Stimulated activated naive B cell treated with anti-CD40 and anti-IgM and Interleukin-4, amounts not matched to agents 10 μg/mL and 1 μg/mL and 100 μg/mL, for 72 hours (primary cell): ENCODE measurements at regions not wholly inside any gene's neighbourhood (a gene's known extent, or its start where the extent isn't known, plus 50 kb on each side); places are given as distances from the start of the nearest gene placed in this dataset.
A peak's percentile ranks its signal among the peaks of the same experiment; 100 is the strongest.

Experiments
- ATAC-seq, 2 donors: fragments of 150-1000 bp; cut with Tn5 transposase; replicated peaks; 2 replicates each; pipeline ENCODE4 v1.10.0; 2021; ENCODE audit warnings: moderate library complexity in 1 of 2
- DNase-seq: peaks from one replicate; pipeline ENCODE4 v3.0.0; 2021
- H3K27ac Mint-ChIP-seq: one replicate; pipeline ENCODE4 v1.8.0; 2022; ENCODE audit warnings: mild to moderate bottlenecking, mixed read lengths
- H3K27me3 Mint-ChIP-seq, 2 donors: one replicate each; pipeline ENCODE4 v1.8.0; 2022; ENCODE audit warnings: mixed read lengths in 2 of 2
- H3K36me3 Mint-ChIP-seq, 2 donors: one replicate each; pipeline ENCODE4 v1.8.0; 2022; ENCODE audit warnings: mixed read lengths in 2 of 2, mild to moderate bottlenecking in 1 of 2
- H3K4me1 Mint-ChIP-seq, 2 donors: one replicate each; pipeline ENCODE4 v1.8.0; 2022; ENCODE audit warnings: mixed read lengths in 2 of 2, mild to moderate bottlenecking in 1 of 2
- H3K4me3 Mint-ChIP-seq, 2 donors: one replicate each; pipeline ENCODE4 v1.8.0; 2022; ENCODE audit warnings: mild to moderate bottlenecking in 2 of 2, mixed read lengths in 2 of 2, moderate library complexity in 1 of 2
- H3K9me3 Mint-ChIP-seq, 2 donors: one replicate each; pipeline ENCODE4 v1.8.0; 2022; ENCODE audit warnings: mixed read lengths in 2 of 2, mild to moderate bottlenecking in 1 of 2

GRCh38 chr2:40507432-40507831 lies 55.5 kb upstream of the SLC8A1 start:
- no peaks in the 10 kb centered on the region for H3K9me3 Mint-ChIP-seq
- no peak overlapping the region for H3K27ac Mint-ChIP-seq
- ATAC-seq (peak; percentile 54 to 59), DNase-seq (no peak)
- H3K27me3 Mint-ChIP-seq, result no peaks in the 10 kb centered on the region
- no peak overlapping the region for H3K4me3 Mint-ChIP-seq
- H3K36me3 Mint-ChIP-seq, result no peaks in the 10 kb centered on the region
- H3K4me1 Mint-ChIP-seq, result no peaks in the 10 kb centered on the region

- no peak for DNase-seq
- Mint-ChIP-seq H3K4me1 (no peaks in the 10 kb centered on the region), H3K27me3 (no peaks in the 10 kb centered on the region), H3K4me3 (no peak overlapping the region), H3K27ac (no peak overlapping the region), H3K9me3 (no peaks in the 10 kb centered on the region), H3K36me3 (no peaks in the 10 kb centered on the region)
- no peak for ATAC-seq
Observed at GRCh38 chr2:40510304-40510703, 58.4 kb upstream of the SLC8A1 start.

GRCh38 chr2:40511661-40512213 lies 59.8 kb upstream of the SLC8A1 start:
- H3K36me3 Mint-ChIP-seq, result no peaks in the 10 kb centered on the region
- no peaks in the 10 kb centered on the region for H3K4me1 Mint-ChIP-seq
- no peaks in the 10 kb centered on the region for H3K27me3 Mint-ChIP-seq
- no peak overlapping the region for H3K4me3 Mint-ChIP-seq
- no peak overlapping the region for H3K27ac Mint-ChIP-seq
- ATAC-seq, result no peak
- DNase-seq, result no peak
- H3K9me3 Mint-ChIP-seq, result no peaks in the 10 kb centered on the region

GRCh38 chr2:40512256-40512655 lies 60.4 kb upstream of the SLC8A1 start:
- ATAC-seq (no peak), DNase-seq (no peak)
- Mint-ChIP-seq H3K27ac (no peak overlapping the region), H3K27me3 (no peaks in the 10 kb centered on the region), H3K9me3 (no peaks in the 10 kb centered on the region), H3K36me3 (no peaks in the 10 kb centered on the region), H3K4me1 (no peaks in the 10 kb centered on the region), H3K4me3 (no peak overlapping the region)

- DNase-seq (no peak), ATAC-seq (no peak)
- Mint-ChIP-seq H3K9me3 (no peaks in the 10 kb centered on the region), H3K4me3 (no peak overlapping the region), H3K36me3 (no peaks in the 10 kb centered on the region), H3K27ac (no peak overlapping the region), H3K4me1 (no peaks in the 10 kb centered on the region), H3K27me3 (no peaks in the 10 kb centered on the region)
Observed at GRCh38 chr2:40513201-40513600, 61.3 kb upstream of the SLC8A1 start.

GRCh38 chr2:40516604-40517003 lies 64.7 kb upstream of the SLC8A1 start:
- peak; percentile 52 to 56 for ATAC-seq
- H3K36me3 Mint-ChIP-seq, result no peaks in the 10 kb centered on the region
- no peak overlapping the region for H3K4me3 Mint-ChIP-seq
- no peaks in the 10 kb centered on the region for H3K4me1 Mint-ChIP-seq
- H3K27ac Mint-ChIP-seq, result no peak overlapping the region
- no peak for DNase-seq
- no peaks in the 10 kb centered on the region for H3K27me3 Mint-ChIP-seq
- no peaks in the 10 kb centered on the region for H3K9me3 Mint-ChIP-seq

GRCh38 chr2:40528564-40528963 lies 76.7 kb upstream of the SLC8A1 start:
- no peaks in the 10 kb centered on the region for H3K4me1 Mint-ChIP-seq
- DNase-seq (no peak), ATAC-seq (no peak)
- H3K27me3 Mint-ChIP-seq, result no peaks in the 10 kb centered on the region
- H3K4me3 Mint-ChIP-seq, result no peak overlapping the region
- no peak overlapping the region for H3K27ac Mint-ChIP-seq
- no peaks in the 10 kb centered on the region for H3K36me3 Mint-ChIP-seq
- H3K9me3 Mint-ChIP-seq, result peaks cover 0 to 3% of the 10 kb centered on the region in 2 donors

- H3K27ac Mint-ChIP-seq, result no peak overlapping the region
- H3K36me3 Mint-ChIP-seq, result no peaks in the 10 kb centered on the region
- peaks cover 0 to 3% of the 10 kb centered on the region in 2 donors for H3K9me3 Mint-ChIP-seq
- no peak for DNase-seq
- H3K4me1 Mint-ChIP-seq, result no peaks in the 10 kb centered on the region
- H3K4me3 Mint-ChIP-seq, result no peak overlapping the region
- no peaks in the 10 kb centered on the region for H3K27me3 Mint-ChIP-seq
- no peak for ATAC-seq
Observed at GRCh38 chr2:40531359-40531758, 79.5 kb upstream of the SLC8A1 start.

GRCh38 chr2:40534528-40534927 lies 82.6 kb upstream of the SLC8A1 start:
- no peaks in the 10 kb centered on the region for H3K9me3 Mint-ChIP-seq
- DNase-seq (no peak), ATAC-seq (no peak)
- no peaks in the 10 kb centered on the region for H3K36me3 Mint-ChIP-seq
- H3K27me3 Mint-ChIP-seq, result no peaks in the 10 kb centered on the region
- H3K4me3 Mint-ChIP-seq, result no peak overlapping the region
- H3K27ac Mint-ChIP-seq, result no peak overlapping the region
- H3K4me1 Mint-ChIP-seq, result no peaks in the 10 kb centered on the region

GRCh38 chr2:40535972-40536371 lies 84.1 kb upstream of the SLC8A1 start:
- ATAC-seq, result no peak
- H3K4me1 Mint-ChIP-seq, result no peaks in the 10 kb centered on the region
- H3K27me3 Mint-ChIP-seq, result no peaks in the 10 kb centered on the region
- H3K36me3 Mint-ChIP-seq, result no peaks in the 10 kb centered on the region
- H3K4me3 Mint-ChIP-seq, result no peak overlapping the region
- DNase-seq, result no peak
- H3K9me3 Mint-ChIP-seq, result no peaks in the 10 kb centered on the region
- H3K27ac Mint-ChIP-seq, result no peak overlapping the region

GRCh38 chr2:40540026-40540425 lies 88.1 kb upstream of the SLC8A1 start:
- H3K9me3 Mint-ChIP-seq, result no peaks in the 10 kb centered on the region
- no peak overlapping the region for H3K4me3 Mint-ChIP-seq
- no peaks in the 10 kb centered on the region for H3K4me1 Mint-ChIP-seq
- no peak overlapping the region for H3K27ac Mint-ChIP-seq
- no peaks in the 10 kb centered on the region for H3K36me3 Mint-ChIP-seq
- DNase-seq, result no peak
- no peak for ATAC-seq
- no peaks in the 10 kb centered on the region for H3K27me3 Mint-ChIP-seq

- DNase-seq (no peak), ATAC-seq (no peak)
- no peaks in the 10 kb centered on the region for H3K4me1 Mint-ChIP-seq
- H3K4me3 Mint-ChIP-seq, result no peak overlapping the region
- no peak overlapping the region for H3K27ac Mint-ChIP-seq
- no peaks in the 10 kb centered on the region for H3K36me3 Mint-ChIP-seq
- no peaks in the 10 kb centered on the region for H3K27me3 Mint-ChIP-seq
- H3K9me3 Mint-ChIP-seq, result no peaks in the 10 kb centered on the region
Observed at GRCh38 chr2:40543381-40543780, 91.5 kb upstream of the SLC8A1 start.

GRCh38 chr2:40544072-40544471 lies 92.2 kb upstream of the SLC8A1 start:
- Mint-ChIP-seq H3K9me3 (no peaks in the 10 kb centered on the region), H3K4me3 (no peak overlapping the region), H3K27ac (no peak overlapping the region), H3K4me1 (no peaks in the 10 kb centered on the region), H3K27me3 (no peaks in the 10 kb centered on the region), H3K36me3 (no peaks in the 10 kb centered on the region)
- ATAC-seq (no peak), DNase-seq (no peak)

GRCh38 chr2:40545645-40546044 lies 93.8 kb upstream of the SLC8A1 start:
- DNase-seq (no peak), ATAC-seq (no peak)
- H3K27ac Mint-ChIP-seq, result no peak overlapping the region
- H3K27me3 Mint-ChIP-seq, result no peaks in the 10 kb centered on the region
- no peak overlapping the region for H3K4me3 Mint-ChIP-seq
- H3K36me3 Mint-ChIP-seq, result no peaks in the 10 kb centered on the region
- no peaks in the 10 kb centered on the region for H3K9me3 Mint-ChIP-seq
- no peaks in the 10 kb centered on the region for H3K4me1 Mint-ChIP-seq

GRCh38 chr2:40546439-40547191 lies 94.7 kb upstream of the SLC8A1 start:
- Mint-ChIP-seq H3K9me3 (no peaks in the 10 kb centered on the region), H3K27ac (no peak overlapping the region), H3K4me3 (no peak overlapping the region), H3K36me3 (no peaks in the 10 kb centered on the region), H3K27me3 (no peaks in the 10 kb centered on the region), H3K4me1 (no peaks in the 10 kb centered on the region)
- ATAC-seq (no peak), DNase-seq (no peak)
